ENCODE measurements at regions not wholly inside any gene's neighbourhood (a gene's known extent, or its start where the extent isn't known, plus 50 kb on each side); places are given as distances from the start of the nearest gene placed in this dataset.

GRCh38 chr2:58620896-58621295, 379.8 kb upstream of the FANCL start:
- TF ChIP-seq GATA2 (IDR thresholded peaks at IDR 0.05; ENCODE audit: low read depth, low read length) = no peak
- TF ChIP-seq GATA3 (IDR thresholded peaks at IDR 0.05; ENCODE audit: low read depth, low read length) = no peak
